ENCODE measurements at regions not wholly inside any gene's neighbourhood (a gene's known extent, or its start where the extent isn't known, plus 50 kb on each side); places are given as distances from the start of the nearest gene placed in this dataset.

- ATAC-seq (no peak), DNase-seq (no peak)
- intact Hi-C loops (cut with DNase I, micrococcal nuclease), result no loop called here
These were observed 163.4 kb downstream of the GALC start for GRCh38 chr14:87829543-87829942.

GRCh38 chr14:87824266-87824665 is 168.7 kb downstream of the GALC start:
- intact Hi-C loops (cut with DNase I, micrococcal nuclease), result no loop called here
- DNase-seq, result no peak
- ATAC-seq, result no peak

DNA sequence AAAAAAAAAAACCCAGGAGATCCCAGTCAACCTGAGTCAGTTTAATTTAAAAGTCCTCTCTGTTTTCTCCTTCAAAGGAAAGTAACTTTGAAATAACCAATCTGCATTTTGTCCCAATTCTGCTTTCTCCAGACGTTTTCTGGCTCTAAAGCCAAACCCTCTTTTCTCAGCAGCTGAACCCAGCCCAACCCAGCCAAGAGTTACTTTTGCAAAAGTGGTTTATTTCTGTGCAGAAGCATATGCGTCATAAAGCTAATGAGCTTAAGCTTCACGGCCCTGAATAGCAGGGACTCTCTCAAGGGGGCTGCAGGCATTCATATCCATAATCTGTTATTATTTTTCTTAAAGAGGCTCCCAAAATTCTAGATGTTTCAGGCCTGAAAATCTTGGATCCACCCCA is 176.6 kb downstream of the GALC start:
- ATAC-seq (no peak), DNase-seq (no peak)
- intact Hi-C loops (cut with DNase I, micrococcal nuclease), result no loop called here

DNA sequence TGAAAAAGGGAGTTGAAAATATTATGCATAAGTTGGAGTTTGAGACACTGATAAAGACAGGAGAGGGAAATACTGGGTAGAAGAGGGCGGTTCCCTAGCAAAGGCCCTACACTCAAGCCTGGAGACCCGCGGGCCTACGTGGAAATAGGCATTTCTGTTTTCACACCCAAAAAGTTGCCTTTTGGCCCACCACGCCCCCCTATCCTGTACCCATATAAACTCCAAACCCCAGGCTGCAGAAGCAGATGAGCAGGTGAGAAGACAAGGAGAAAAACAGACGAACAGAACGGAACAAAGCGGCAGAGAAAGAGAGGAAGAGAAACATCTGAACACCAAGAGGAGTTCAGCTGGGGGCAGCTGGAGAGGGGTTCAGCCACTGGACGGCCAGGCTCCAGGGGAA is 177.9 kb downstream of the GALC start:
- ATAC-seq (no peak), DNase-seq (no peak)

DNA sequence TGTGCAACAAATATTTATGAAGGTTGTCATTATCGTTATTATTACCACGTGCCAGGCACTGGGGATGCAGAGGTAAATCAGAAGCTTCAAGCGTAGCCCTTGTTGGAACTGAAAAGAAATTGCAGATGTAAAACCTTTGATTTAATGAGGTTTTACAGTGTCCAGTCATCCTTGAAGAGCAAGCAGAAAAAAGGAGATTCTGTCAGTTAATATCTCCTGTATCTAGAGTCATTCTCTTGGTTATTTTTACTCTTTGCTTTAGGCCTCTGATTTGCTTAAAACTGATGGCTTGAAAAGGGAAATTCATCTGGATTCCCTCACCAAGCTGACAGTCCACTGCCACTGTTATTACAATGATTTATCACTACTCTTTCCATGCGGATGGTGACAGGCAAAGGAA is 179.3 kb downstream of the GALC start:
- intact Hi-C loops (cut with DNase I, micrococcal nuclease), result no loop called here
- DNase-seq (no peak), ATAC-seq (no peak)

More for the DNA sequence above, 177.9 kb downstream of the GALC start:
- intact Hi-C loops (cut with DNase I, micrococcal nuclease), result no loop called here

GRCh38 chr14:87813211-87813610 is 179.8 kb downstream of the GALC start:
- DNase-seq (no peak), ATAC-seq (no peak)
- intact Hi-C loops (cut with DNase I, micrococcal nuclease), result no loop called here

DNA sequence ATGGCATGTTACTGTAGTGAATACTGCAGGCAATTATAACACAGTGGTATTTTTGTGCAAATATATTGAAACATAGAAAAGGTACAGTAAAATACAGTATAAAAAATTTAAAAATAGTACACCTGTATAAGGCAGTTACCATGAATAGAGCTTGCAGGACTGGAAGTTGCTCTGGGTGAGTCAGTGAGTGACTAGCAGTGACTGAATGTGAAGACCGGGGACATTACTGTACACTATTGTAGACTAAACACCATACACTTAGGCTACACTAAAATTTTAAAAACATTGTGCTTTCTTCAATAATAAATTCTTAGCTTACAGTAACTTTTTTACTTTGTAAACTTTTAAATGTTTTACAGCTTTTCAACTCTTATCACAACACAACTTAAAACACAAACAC is 181.7 kb downstream of the GALC start:
- intact Hi-C loops (cut with DNase I, micrococcal nuclease), result no loop called here
- no peak for ATAC-seq

GRCh38 chr14:87810711-87811110 is 182.3 kb downstream of the GALC start:
- intact Hi-C loops (cut with DNase I, micrococcal nuclease), result no loop called here
- no peak for ATAC-seq
- DNase-seq, result no peak

More for the DNA sequence above, 181.7 kb downstream of the GALC start:
- DNase-seq, result no peak

GRCh38 chr14:87809261-87809660 is 183.7 kb downstream of the GALC start:
- ATAC-seq (no peak), DNase-seq (no peak)
- intact Hi-C loops (cut with DNase I, micrococcal nuclease), result no loop called here

- peak in 1 of 2 donors; percentile 4 for DNase-seq
These were observed 187.7 kb downstream of the GALC start for GRCh38 chr14:87805315-87805723.

DNA sequence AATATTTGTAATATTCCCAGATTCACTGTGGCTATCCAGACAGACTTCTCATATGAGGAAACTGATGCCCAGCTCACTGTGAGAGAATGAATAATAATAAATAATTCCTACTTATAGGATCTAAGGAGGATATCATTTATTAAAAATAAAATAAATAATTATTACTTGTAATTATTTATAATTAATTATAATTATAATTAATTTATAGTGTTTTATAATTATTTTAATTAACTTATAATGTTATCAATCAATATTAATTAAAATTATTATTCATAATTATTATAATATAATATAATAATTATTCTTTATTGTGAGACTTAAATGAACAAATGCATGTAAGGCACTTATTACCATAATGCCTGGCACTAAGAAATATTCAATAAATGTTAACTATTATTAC is 192.8 kb downstream of the GALC start:
- ATAC-seq, result no peak
- intact Hi-C loops (cut with DNase I, micrococcal nuclease), result no loop called here
- no peak for DNase-seq

More at GRCh38 chr14:87805315-87805723, 187.7 kb downstream of the GALC start:
- intact Hi-C loops (cut with DNase I, micrococcal nuclease), result no loop called here
- ATAC-seq, result no peak

GRCh38 chr14:87799400-87799799 is 193.6 kb downstream of the GALC start:
- DNase-seq (no peak), ATAC-seq (no peak)
- intact Hi-C loops (cut with DNase I, micrococcal nuclease), result no loop called here

GRCh38 chr14:87797001-87797400 is 196.0 kb downstream of the GALC start:
- intact Hi-C loops (cut with DNase I, micrococcal nuclease), result no loop called here
- ATAC-seq, result no peak
- no peak for DNase-seq

- no peak for DNase-seq
- ATAC-seq, result no peak
- intact Hi-C loops (cut with DNase I, micrococcal nuclease), result no loop called here
These were observed 198.4 kb downstream of the GALC start for GRCh38 chr14:87794561-87794960.

GRCh38 chr14:87785897-87786296 is 207.1 kb downstream of the GALC start:
- ATAC-seq, result no peak
- no peak for DNase-seq
- intact Hi-C loops (cut with DNase I, micrococcal nuclease), result no loop called here

- DNase-seq (no peak), ATAC-seq (no peak)
- intact Hi-C loops (cut with DNase I, micrococcal nuclease), result no loop called here
These were observed 208.6 kb downstream of the GALC start for GRCh38 chr14:87784386-87784785.

DNA sequence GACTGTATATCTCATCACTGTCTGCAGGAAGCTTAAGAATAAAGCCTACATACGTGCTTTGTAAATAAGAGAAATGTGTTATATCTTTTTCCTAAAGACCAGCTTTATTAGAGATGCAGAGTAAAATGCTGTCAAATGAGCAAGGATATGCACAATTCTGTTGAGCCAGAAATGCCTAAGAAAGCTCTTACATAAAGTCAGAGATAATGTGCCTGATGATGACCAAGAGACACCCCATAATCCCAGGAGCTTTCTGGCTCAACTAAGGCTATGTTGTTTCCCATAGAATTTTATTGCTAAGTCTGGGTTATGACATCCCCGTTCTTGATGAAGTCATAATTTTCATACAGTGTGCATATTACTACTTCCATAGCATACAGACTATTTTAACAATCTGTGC is 209.9 kb downstream of the GALC start:
- ATAC-seq, result no peak
- no peak for DNase-seq
- intact Hi-C loops (cut with DNase I, micrococcal nuclease), result no loop called here

GRCh38 chr14:87772854-87773253 is 220.1 kb downstream of the GALC start:
- intact Hi-C loops (cut with DNase I, micrococcal nuclease), result no loop called here
- DNase-seq (no peak), ATAC-seq (no peak)

DNA sequence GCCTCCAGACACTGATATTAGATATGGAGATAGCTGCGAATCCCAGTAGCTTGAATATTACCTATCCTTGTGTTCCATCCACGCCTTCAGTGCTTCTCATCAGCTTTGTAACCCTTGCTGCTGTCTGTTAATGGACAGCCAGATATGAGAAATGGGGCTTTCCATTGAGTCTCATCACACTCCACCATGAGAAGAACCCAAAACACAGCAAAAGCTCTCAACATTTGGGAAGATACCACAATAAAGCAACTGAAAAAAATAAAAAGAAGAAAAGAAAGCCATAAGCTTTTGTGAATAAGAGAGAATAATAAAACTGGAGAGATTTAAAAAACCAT is 225.4 kb downstream of the GALC start:
- ATAC-seq, result no peak
- intact Hi-C loops (cut with DNase I, micrococcal nuclease), result no loop called here

DNA sequence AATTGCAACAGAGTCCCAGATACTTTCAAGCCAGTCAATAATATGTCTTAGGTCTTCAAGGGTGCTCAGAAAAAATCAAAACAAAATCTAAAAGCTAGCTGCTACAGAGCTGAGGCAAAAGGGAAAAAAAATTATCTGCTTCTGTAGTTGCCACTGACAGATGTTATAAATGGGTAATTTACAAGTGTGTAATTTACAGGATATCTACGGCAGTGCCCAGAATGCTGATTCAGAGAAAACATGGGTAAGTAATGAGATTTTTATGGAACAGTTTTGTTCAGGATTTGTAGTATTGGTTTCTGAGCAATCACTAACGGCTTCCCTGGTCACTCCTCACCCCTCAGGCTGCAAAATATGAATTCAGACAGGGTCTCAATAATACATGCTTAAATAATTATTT is 234.1 kb downstream of the GALC start:
- intact Hi-C loops (cut with DNase I, micrococcal nuclease), result no loop called here
- DNase-seq (no peak), ATAC-seq (no peak)

More for the DNA sequence above, 225.4 kb downstream of the GALC start:
- no peak for DNase-seq

- ATAC-seq, result no peak
- intact Hi-C loops (cut with DNase I, micrococcal nuclease), result no loop called here
- no peak for DNase-seq
These were observed 236.3 kb downstream of the GALC start for GRCh38 chr14:87756661-87757060.

Data from left colon (tissue), 2 donors.